HEK293 (cell line): ENCODE measurements at regions not wholly inside any gene's neighbourhood (a gene's known extent, or its start where the extent isn't known, plus 50 kb on each side); places are given as distances from the start of the nearest gene placed in this dataset.

Experiments used
- HOXD13 ChIP-seq: sonication (generic); formaldehyde crosslinking; IDR thresholded peaks from 2 replicates; pipeline ENCODE4 v1.8.0; 2022; ENCODE audit warnings: missing genetic modification reagents, borderline replicate concordance
- ZNF211 ChIP-seq: fragments of 450-650 bp; formaldehyde crosslinking; IDR thresholded peaks from 2 replicates; pipeline ENCODE4 v1.5.1; 2016; ENCODE audit warnings: low read depth, missing biosample characterization, missing genetic modification characterization
- ZNF837 ChIP-seq: fragments of 450-650 bp; formaldehyde crosslinking; IDR thresholded peaks from 2 replicates; pipeline ENCODE4 v1.5.1; 2016; ENCODE audit warnings: missing biosample characterization, missing genetic modification characterization
- TF ChIP-seq, protein P1 (sequence below): fragments of 450-650 bp; formaldehyde crosslinking; IDR thresholded peaks from 2 replicates; pipeline ENCODE4 v1.5.1; 2016; ENCODE audit warnings: missing biosample characterization, missing genetic modification characterization
- TF ChIP-seq, protein P2 (sequence below): fragments of 450-650 bp; formaldehyde crosslinking; IDR thresholded peaks from 2 replicates; pipeline ENCODE4 v1.5.1; 2016; ENCODE audit warnings: missing biosample characterization, missing genetic modification characterization
- TF ChIP-seq, protein P3 (sequence below): sonication (generic); formaldehyde crosslinking; IDR thresholded peaks from 2 replicates; pipeline ENCODE4 v1.8.1; 2022; ENCODE audit warnings: mild to moderate bottlenecking, moderate library complexity, missing genetic modification reagents

DNA sequence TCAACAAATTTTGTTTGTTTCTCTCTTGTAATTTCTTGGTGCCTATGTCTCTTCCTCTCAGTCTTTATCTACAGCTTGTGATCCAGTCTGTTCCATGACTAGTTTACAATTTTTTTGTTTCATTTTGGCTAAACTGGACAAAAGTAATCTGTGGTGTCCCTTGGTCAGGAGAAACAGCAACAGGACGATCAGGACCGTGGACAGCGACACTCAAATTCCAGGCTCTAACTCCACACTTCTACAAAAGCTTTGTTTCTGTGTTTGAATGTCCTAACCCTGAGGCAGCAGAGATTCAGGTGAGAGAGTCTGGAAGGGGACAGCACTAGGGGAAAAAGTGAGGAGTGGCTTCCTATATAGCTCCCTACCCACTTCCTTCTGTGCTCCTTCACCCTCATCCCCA lies 593.3 kb upstream of the FANCL start:
- TF ChIP-seq ZNF837 (tag by site-specific recombination) (no peak), ZNF211 (tag by site-specific recombination) (no peak), HOXD13 (no peak)
- TF ChIP-seq, protein P1, sequence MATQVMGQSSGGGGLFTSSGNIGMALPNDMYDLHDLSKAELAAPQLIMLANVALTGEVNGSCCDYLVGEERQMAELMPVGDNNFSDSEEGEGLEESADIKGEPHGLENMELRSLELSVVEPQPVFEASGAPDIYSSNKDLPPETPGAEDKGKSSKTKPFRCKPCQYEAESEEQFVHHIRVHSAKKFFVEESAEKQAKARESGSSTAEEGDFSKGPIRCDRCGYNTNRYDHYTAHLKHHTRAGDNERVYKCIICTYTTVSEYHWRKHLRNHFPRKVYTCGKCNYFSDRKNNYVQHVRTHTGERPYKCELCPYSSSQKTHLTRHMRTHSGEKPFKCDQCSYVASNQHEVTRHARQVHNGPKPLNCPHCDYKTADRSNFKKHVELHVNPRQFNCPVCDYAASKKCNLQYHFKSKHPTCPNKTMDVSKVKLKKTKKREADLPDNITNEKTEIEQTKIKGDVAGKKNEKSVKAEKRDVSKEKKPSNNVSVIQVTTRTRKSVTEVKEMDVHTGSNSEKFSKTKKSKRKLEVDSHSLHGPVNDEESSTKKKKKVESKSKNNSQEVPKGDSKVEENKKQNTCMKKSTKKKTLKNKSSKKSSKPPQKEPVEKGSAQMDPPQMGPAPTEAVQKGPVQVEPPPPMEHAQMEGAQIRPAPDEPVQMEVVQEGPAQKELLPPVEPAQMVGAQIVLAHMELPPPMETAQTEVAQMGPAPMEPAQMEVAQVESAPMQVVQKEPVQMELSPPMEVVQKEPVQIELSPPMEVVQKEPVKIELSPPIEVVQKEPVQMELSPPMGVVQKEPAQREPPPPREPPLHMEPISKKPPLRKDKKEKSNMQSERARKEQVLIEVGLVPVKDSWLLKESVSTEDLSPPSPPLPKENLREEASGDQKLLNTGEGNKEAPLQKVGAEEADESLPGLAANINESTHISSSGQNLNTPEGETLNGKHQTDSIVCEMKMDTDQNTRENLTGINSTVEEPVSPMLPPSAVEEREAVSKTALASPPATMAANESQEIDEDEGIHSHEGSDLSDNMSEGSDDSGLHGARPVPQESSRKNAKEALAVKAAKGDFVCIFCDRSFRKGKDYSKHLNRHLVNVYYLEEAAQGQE (tag by site-specific recombination): peak; percentile 94
- TF ChIP-seq, protein P2, sequence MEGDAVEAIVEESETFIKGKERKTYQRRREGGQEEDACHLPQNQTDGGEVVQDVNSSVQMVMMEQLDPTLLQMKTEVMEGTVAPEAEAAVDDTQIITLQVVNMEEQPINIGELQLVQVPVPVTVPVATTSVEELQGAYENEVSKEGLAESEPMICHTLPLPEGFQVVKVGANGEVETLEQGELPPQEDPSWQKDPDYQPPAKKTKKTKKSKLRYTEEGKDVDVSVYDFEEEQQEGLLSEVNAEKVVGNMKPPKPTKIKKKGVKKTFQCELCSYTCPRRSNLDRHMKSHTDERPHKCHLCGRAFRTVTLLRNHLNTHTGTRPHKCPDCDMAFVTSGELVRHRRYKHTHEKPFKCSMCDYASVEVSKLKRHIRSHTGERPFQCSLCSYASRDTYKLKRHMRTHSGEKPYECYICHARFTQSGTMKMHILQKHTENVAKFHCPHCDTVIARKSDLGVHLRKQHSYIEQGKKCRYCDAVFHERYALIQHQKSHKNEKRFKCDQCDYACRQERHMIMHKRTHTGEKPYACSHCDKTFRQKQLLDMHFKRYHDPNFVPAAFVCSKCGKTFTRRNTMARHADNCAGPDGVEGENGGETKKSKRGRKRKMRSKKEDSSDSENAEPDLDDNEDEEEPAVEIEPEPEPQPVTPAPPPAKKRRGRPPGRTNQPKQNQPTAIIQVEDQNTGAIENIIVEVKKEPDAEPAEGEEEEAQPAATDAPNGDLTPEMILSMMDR (tag by site-specific recombination): no peak
- TF ChIP-seq, protein P3, sequence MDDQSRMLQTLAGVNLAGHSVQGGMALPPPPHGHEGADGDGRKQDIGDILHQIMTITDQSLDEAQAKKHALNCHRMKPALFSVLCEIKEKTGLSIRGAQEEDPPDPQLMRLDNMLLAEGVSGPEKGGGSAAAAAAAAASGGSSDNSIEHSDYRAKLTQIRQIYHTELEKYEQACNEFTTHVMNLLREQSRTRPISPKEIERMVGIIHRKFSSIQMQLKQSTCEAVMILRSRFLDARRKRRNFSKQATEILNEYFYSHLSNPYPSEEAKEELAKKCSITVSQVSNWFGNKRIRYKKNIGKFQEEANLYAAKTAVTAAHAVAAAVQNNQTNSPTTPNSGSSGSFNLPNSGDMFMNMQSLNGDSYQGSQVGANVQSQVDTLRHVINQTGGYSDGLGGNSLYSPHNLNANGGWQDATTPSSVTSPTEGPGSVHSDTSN (CRISPR knock-in tag): no peak
